HG03565 (cell line): ENCODE measurements at regions not wholly inside any gene's neighbourhood (a gene's known extent, or its start where the extent isn't known, plus 50 kb on each side); places are given as distances from the start of the nearest gene placed in this dataset.

Experiments
- ATAC-seq: cut with Tn5 transposase; IDR thresholded peaks from one replicate; pipeline ENCODE4 v1.9.1; 2021; ENCODE audit warnings: mild to moderate bottlenecking, moderate library complexity; ENCODE audit not compliant: unreplicated experiment

- ATAC-seq, result no peak
These were observed 139.5 kb upstream of the NDUFV2 start for GRCh38 chr18:8962855-8963635.

DNA sequence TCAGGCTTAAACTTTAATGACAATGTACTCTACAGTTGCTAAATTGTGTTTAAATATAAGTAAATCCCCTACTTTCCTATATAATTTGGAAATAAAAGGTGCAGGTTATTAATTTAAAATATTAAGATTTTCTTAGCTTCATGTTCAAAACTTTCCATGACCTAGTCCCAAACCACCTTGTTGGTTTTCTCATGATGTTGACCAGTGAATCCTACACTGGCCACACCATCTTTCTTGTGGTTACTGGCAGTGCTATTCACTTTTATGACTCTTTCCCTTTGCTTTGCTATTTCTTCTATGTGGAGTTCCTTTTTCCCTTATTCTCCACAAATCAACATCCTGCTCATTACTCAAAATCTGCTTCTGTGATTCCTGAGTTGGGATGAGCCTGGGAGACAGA, 138.6 kb upstream of the NDUFV2 start:
- no peak for ATAC-seq

DNA sequence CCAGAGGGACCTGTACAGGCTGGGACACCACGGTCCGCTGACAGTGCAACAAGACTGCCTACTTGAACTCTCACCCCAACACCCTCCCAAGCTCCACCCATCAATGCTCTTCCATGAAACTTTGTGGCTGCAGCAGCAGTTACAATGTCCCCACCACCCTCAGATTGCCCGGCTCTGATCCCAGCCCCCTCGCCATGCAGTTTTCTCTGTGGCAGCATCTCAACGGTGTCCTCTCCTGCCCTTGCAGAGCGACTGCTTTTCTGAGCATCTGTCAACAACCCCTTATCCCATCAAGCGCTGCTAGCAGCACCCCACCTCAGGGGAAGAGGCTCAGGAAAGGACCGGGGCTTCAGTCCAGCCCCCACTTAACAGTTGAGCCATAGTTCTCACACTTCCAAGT, 137.1 kb upstream of the NDUFV2 start:
- ATAC-seq, result no peak

DNA sequence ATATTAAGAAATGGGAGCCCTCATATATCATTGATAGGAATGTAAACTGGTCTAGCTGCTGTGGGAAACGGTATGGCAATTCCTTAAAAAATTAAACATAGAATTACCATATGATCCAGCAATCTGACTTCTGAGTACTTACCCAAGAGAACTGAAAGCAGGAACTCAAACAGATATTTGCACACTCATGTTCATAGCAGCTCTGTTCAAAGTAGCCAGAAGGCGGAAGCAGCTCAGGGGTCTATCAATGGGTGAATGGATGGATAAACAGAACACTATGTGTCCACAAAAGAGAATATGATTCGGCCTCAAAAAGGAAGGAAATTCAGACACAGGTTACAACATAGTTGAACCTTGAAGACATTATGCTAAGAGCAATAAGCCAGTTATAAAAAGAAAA, 135.7 kb upstream of the NDUFV2 start:
- no peak for ATAC-seq

GRCh38 chr18:8967573-8967972, 134.9 kb upstream of the NDUFV2 start:
- no peak for ATAC-seq

- no peak for ATAC-seq
These were observed 132.7 kb upstream of the NDUFV2 start for GRCh38 chr18:8969639-8970390.

DNA sequence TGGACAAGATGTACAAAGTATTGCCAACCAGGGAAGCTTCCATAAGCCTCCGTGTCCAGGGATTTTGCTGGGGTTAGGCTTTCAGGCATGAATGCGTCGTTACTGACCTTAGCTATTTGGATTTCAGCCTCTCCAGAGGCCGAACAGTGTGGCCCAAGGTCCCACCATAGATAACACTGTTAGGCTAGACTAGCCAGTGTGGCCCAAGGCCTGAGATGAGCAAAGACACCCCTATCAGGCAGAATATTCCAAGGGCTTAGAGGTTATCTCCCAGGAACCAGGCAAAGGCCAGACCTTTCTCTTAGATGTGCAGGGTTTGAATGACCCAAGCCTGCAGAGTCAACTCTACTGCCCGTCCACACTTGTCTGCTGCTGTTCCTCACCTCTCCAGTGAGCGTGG, 131.7 kb upstream of the NDUFV2 start:
- no peak for ATAC-seq

DNA sequence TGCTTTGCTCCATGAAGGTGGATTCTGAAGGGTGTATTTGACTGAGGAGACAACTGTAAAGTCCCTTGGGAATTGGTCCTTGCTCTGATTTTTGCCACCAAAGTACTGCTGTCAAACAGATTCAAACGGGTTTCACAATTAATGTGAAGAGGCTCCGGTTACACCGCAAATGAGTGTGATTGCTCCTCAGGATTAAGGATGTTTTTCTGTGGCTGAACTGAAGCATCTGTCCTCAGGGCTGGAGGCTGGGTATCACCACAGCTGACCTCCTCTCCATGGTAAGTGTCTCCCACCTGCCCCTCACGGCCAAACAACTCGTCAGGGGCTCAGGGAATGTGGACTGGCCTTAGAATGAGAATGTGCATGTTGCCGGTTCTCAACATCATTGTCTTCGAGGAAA, 130.4 kb upstream of the NDUFV2 start:
- no peak for ATAC-seq

- no peak for ATAC-seq
These were observed 128.2 kb upstream of the NDUFV2 start for GRCh38 chr18:8974279-8974678.

- no peak for ATAC-seq
These were observed 127.8 kb upstream of the NDUFV2 start for GRCh38 chr18:8974696-8975095.

DNA sequence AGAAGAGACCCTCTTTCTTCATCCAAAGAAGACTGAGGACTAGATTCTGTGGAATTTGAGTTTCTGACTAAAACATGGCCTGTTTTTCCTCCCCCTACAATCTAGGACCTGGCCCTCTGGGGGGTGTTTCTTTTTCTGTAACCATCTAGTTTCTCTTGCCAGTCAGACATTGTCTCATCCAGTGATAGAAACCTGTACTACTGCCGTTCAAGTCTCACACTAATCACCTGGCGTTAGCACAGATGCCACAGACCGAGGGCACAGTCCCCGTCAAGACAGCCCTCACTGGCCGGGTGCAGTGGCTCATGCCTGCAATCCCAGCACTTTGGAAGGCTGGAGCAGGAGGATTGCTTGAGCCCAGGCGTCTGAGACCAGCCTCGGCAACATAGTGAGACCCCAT, 126.9 kb upstream of the NDUFV2 start:
- no peak for ATAC-seq

DNA sequence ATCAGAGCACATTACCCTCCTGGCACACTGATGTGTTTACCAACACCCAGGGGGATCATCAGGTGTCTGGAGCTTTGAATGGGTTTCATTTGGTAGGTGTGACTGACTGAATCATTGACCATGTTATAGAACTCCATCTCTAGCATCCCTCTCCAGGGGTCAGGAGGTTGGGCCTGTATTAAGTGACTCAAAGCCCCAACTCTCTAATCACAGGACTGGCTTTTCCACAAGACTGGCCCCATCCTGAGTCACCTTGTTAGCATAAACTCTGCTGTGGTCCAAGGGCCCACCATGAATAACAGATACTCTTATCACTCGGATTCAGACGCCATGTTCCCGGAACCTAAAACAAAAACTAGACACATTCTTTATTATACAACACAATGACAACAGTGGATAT, 125.9 kb upstream of the NDUFV2 start:
- no peak for ATAC-seq

DNA sequence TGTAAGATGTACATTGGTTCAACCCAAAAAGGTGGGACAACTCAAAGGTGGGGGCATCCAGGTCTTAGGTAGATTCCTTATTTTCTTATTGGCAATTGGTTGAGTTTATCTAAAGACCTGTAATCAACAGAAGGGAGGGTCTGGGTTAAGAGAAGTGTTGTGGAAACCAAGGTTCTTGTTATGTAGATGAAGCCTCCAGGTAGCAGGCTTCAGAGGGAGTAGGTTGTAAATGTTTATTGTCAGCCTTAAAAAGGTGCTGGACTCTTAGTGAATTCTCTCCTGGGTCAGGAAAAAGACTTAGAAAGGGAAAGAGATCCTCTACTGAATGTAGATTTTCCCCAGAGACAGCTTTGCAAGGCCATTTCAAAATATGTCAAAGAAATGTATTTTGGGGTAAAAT, 125.3 kb upstream of the NDUFV2 start:
- no peak for ATAC-seq

DNA sequence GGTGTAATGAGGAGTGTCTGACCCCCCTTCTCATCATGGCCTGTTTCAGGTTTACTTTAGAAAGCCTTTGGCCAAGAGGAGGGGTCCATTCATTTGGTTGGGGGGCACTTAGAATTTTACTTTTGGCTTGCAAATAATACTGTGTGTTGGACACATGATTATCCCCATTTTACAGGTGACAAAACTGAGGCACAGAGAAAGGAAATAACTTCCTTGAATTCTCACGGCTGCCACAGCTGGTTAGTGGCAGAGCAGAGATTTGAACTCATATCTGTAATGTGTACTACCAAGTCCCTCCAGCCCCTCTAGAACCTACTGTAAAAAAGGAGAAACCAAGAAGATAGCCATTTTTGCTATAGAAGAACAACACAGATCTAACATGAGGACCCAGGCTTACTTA, 124.8 kb upstream of the NDUFV2 start:
- ATAC-seq, result no peak

DNA sequence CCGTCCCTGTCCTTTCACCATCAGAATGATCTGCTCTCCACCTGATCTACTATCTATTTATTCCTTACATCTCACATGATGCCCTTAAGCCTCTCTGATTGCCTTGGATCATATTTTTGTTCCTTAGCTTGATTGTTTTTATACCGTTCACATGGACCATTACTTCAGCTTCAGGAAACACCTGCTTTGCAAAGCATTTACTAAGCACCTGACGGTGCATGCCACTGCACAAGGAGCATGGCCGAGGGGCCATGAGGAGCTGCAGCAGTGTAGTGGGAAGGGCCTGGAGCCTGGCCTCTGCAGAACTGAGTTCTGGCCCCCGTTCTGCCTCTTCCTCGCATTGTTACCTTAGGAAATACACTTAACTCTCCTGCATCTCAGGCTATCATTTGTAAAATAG, 124.1 kb upstream of the NDUFV2 start:
- no peak for ATAC-seq

DNA sequence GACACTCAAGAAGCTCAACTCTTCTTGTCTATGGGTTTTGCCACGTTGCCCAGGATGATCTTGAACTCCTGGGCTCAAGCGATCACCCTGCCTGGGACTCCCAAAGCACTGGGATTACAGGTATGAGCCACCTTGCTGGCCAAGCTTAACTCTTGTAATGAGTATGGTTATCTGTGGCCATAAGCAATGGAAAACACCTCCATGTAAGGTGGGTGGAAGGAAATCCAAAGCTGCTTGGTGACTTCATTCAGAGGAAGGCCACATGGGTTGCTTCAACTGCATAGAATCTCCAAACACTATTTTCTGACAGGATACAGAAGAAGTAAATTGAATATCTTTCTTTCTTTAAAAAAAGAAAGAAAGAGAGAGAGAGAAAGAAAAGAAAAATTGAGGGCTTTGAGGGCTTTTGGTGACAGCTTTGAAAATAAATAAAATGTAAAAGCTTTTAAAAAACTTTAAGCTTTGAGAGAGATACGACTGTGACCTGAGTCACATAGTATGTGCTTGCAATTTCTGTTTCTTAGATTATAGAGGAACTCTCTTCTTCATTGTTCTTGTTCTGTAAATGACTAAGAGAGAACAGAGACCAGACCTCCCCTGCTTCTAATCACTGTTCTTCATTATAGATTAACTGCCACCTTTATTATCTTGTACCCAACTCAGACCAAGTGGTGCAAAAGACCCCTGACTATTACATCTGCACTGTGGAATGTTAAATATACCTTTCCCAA, 123.1 kb upstream of the NDUFV2 start:
- no peak for ATAC-seq

DNA sequence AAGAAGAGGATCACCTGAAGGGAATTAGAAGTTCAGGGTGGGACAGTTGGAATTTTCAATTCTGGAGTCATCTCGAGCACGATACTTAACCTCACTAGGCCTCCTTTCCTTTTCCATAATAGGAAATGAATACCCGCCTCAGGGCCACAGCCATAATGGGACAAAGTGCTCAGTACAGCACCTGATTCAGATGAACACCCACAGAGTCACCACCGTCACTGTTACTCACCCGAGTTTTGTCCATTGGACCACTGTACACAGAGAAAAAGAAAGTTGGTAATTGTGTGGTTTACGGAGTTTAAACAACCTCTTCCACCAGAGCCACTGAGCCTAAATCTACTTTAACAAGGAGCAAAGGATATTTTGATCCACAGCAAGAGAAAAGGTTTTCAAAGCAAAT, 122.0 kb upstream of the NDUFV2 start:
- ATAC-seq, result no peak

- ATAC-seq, result no peak
These were observed 121.6 kb upstream of the NDUFV2 start for GRCh38 chr18:8980918-8981317.

GRCh38 chr18:8982416-8983183, 119.9 kb upstream of the NDUFV2 start:
- no peak for ATAC-seq

DNA sequence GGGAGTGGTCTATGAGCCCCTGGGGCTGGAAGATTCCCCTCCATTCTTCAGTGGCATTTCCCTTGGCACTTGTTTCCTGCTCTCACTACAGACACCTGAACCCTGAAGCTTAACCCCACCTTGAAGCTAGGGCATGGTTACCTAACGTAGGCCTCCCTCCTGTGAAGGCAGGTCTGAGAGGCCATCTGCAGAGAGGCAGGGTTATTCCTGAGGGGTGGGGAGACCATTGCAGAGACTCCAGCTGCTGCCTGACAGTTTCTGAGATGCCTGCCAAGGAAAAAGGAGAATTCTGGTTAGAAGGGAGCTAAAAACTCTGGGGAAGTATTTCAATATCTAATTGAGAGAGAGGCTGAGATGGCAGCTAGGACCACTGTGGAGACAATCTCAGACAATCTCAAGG, 119.3 kb upstream of the NDUFV2 start:
- ATAC-seq, result no peak

DNA sequence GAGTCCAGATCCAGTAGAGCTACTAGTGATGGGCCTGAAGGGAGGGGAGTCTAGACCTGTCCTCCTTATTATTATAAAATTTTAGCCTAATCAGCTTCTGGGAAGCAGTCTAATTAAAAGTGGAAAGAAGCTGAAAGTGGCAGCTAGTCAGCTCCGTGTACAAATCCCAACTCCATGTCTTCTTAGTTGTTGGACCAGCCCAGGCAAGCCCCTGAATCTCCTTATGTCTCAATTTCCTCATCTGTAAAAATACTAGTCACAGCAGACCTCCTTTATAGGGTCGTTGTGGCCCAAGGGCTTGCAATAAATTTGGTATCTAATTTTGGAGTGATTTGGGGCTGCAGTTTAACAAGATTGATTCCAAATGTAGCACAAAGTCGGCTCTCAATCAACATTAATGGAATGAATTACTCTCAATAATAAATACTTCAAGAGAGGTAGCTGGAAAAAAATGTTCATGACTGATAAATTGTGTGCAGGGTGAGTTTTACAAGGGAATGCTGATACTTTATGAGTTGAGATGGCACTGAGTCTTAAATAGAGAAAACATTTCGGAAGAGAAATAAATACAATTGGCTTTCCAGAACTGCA, 118.3 kb upstream of the NDUFV2 start:
- ATAC-seq, result no peak
